GM12891 (cell line): ENCODE measurements at regions not wholly inside any gene's neighbourhood (a gene's known extent, or its start where the extent isn't known, plus 50 kb on each side); places are given as distances from the start of the nearest gene placed in this dataset.
A peak's percentile ranks its signal among the peaks of the same experiment; 100 is the strongest.

Source experiments
- DNase-seq: peaks from one replicate; pipeline ENCODE4 v3.0.0; 2011; ENCODE audit warnings: low spot score; ENCODE audit not compliant: insufficient read length
- FAIRE-seq: peaks from 2 replicates; lab custom pipeline; 2011; peaks lifted over from hg19 to GRCh38; lab: Jason Lieb, UNC
- PAX5 ChIP-seq: IDR thresholded peaks from 2 replicates; pipeline ENCODE4 v1.6.1; 2011; ENCODE audit warnings: low read length, moderate library complexity, mild to moderate bottlenecking; ENCODE audit not compliant: insufficient read depth, severe bottlenecking
- POLR2A ChIP-seq: IDR thresholded peaks from 2 replicates; pipeline ENCODE4 v1.6.1; 2011; ENCODE audit warnings: low read depth, low read length, control low read depth
- POLR2AphosphoS5 ChIP-seq: IDR thresholded peaks from 2 replicates; pipeline ENCODE4 v1.6.1; 2011; ENCODE audit warnings: low read depth, low read length, control low read depth
- POU2F2 ChIP-seq: IDR thresholded peaks from 2 replicates; pipeline ENCODE4 v1.6.1; 2011; ENCODE audit warnings: low read depth, mild to moderate bottlenecking, control low read depth, low read length, moderate library complexity
- SPI1 ChIP-seq: IDR thresholded peaks from 2 replicates; pipeline ENCODE4 v1.6.1; 2011; ENCODE audit warnings: low read depth, low read length, control low read depth
- TAF1 ChIP-seq: IDR thresholded peaks from 2 replicates; pipeline ENCODE4 v1.6.1; 2011; ENCODE audit warnings: low read depth, low read length, control low read depth

GRCh38 chr10:78524342-78524741 lies 490.7 kb downstream of the RPS24 start:
- TF ChIP-seq POU2F2 (no peak), POLR2AphosphoS5 (no peak), POLR2A (no peak), PAX5 (no peak), SPI1 (no peak), TAF1 (no peak)
- FAIRE-seq (no peak), DNase-seq (no peak)

DNA sequence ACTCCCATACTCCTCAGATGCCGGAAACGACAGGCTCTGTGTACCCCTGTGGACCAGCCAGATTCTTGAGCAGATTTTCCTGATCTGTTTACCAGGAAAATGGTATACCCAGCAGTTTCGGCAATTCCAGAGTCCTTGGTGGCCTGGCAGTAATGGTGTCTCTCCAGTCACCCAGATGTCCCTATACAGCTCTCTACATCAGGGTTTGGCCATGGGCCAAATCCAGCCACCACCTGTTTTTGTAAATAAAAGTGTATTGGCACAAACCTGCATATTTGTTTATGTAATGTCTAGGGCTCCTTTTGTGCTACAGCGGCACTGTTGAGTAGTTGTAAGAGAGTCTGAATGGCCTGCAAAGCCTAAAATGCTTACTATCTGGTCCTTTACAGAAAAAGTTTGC lies 491.3 kb downstream of the RPS24 start:
- no peak for FAIRE-seq
- TF ChIP-seq POLR2A = no peak
- no peak for TF ChIP-seq SPI1
- TF ChIP-seq POU2F2 = no peak
- no peak for DNase-seq

GRCh38 chr10:78526347-78526746 lies 492.7 kb downstream of the RPS24 start:
- TF ChIP-seq PAX5 = no peak
- no peak for TF ChIP-seq TAF1
- TF ChIP-seq POLR2A = no peak
- TF ChIP-seq POLR2AphosphoS5 = no peak
- no peak for TF ChIP-seq SPI1
- TF ChIP-seq POU2F2 = no peak
- no peak for FAIRE-seq
- DNase-seq = no peak

GRCh38 chr10:78527296-78527695 lies 493.6 kb downstream of the RPS24 start:
- TF ChIP-seq POU2F2 (no peak), POLR2AphosphoS5 (no peak), PAX5 (no peak), SPI1 (no peak), POLR2A (no peak)
- FAIRE-seq = no peak
- no peak for DNase-seq

DNA sequence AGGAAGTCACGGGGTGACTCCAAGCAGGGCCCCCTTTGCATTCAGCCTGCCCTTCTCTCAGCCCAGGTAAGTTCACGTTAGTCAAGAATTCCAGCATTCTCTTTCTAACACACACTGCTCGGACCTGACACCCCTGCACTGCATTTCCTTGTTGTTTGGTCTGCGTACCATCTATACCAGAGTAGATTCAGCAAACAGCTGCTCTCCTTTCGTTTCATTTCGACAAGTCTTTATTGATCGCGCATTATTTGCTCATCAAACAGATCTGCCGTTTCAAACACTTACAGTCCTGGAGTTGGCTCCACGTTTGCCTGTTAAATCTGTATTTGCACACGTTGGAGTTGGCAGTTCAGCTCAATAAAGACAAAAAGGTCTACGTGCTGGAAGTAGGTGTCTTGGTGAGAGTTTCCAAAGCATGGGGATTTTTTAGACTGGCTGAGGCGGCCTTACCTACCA lies 495.1 kb downstream of the RPS24 start:
- FAIRE-seq (no peak), DNase-seq (no peak)
- TF ChIP-seq PAX5 = no peak
- TF ChIP-seq POU2F2 = no peak
- TF ChIP-seq POLR2AphosphoS5 = no peak
- no peak for TF ChIP-seq TAF1
- no peak for TF ChIP-seq SPI1
- no peak for TF ChIP-seq POLR2A

- no peak for DNase-seq
- FAIRE-seq = no peak
- no peak for TF ChIP-seq POU2F2
- TF ChIP-seq POLR2AphosphoS5 = no peak
- TF ChIP-seq POLR2A = no peak
- no peak for TF ChIP-seq SPI1
- no peak for TF ChIP-seq TAF1
- no peak for TF ChIP-seq PAX5
These were observed 495.6 kb downstream of the RPS24 start for GRCh38 chr10:78529262-78529661.

DNA sequence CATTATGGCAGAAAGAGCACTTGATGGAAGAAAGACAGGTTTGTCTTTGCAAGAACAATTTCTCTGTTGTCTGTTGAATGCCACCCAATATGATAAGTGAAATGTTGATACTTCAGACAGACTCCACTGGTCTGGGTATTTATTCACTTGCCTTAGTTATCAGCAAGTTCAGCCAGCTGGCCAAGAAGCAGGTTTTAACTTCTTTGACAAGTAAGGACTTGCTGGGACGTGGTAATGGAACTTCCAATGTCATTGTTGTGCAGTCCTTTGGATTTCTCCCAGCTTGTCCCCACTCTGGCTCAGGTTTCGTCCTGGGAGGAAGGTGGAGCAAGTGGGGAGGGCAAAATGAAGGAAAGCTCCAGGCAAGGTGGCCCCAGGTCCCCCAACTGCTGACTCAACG lies 497.4 kb downstream of the RPS24 start:
- FAIRE-seq = no peak
- no peak for TF ChIP-seq POU2F2
- TF ChIP-seq PAX5 = no peak
- no peak for TF ChIP-seq SPI1
- no peak for TF ChIP-seq TAF1
- no peak for TF ChIP-seq POLR2A
- no peak for TF ChIP-seq POLR2AphosphoS5

GRCh38 chr10:78532480-78533042 lies 498.9 kb downstream of the RPS24 start:
- DNase-seq (no peak), FAIRE-seq (no peak)
- TF ChIP-seq POLR2A (no peak), SPI1 (peak; percentile 63)

More for the DNA sequence above, 497.4 kb downstream of the RPS24 start:
- DNase-seq = no peak

DNA sequence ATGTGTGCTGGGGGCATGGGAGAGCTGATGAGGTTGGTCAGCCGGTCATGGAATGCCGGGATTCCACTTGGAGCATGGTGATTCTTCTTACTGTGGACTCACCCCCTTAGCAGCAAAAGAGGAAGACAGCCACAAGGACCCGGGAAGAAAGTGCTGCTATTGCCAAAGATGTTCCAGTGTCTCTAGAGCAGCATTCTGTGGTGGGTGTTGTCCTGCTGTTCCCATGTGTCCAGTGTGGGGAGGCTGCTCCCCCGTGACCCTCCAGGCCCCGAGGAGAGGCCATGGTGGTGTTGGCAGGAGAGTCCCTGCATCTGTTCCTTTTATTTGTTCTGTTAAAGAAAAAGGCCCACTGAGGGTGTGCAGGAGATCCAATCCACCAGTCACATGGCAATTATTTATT lies 499.4 kb downstream of the RPS24 start:
- DNase-seq (no peak), FAIRE-seq (no peak)
- no peak for TF ChIP-seq SPI1
- no peak for TF ChIP-seq POU2F2
- TF ChIP-seq POLR2AphosphoS5 = no peak
- TF ChIP-seq PAX5 = no peak
- TF ChIP-seq POLR2A = no peak
- no peak for TF ChIP-seq TAF1

- DNase-seq (no peak), FAIRE-seq (no peak)
- TF ChIP-seq TAF1 (no peak), SPI1 (no peak), POLR2AphosphoS5 (no peak), PAX5 (no peak), POLR2A (no peak), POU2F2 (no peak)
These were observed 500.1 kb downstream of the RPS24 start for GRCh38 chr10:78533776-78534175.

DNA sequence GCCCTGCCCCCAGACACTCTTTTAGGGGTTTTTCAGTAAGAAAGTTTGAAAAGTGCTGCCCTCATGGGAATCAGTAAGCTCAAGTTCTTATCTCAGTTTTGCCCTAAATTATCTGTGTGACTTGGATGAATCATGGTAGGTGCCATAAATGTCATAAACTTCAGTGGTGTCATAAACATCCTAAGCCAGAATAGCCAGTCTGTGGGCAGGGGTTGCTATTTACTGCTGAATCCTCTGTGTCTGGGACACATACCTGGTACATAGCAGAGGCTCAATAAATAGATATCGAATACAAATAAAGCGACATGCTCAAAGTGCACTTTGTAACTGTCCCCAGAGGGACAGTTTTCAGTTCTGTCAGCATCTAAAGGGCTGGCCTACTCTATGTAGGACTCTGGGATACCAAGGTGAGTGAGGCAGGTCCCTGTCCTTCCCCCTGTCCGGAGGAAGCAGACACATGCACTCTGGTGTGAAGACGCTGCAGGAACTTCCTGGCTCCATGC lies 502.1 kb downstream of the RPS24 start:
- DNase-seq = no peak
- FAIRE-seq = no peak
- no peak for TF ChIP-seq POU2F2
- no peak for TF ChIP-seq POLR2AphosphoS5
- no peak for TF ChIP-seq PAX5
- TF ChIP-seq POLR2A = no peak
- TF ChIP-seq TAF1 = no peak
- no peak for TF ChIP-seq SPI1
